Natural killer cell (primary cell): ENCODE measurements at regions not wholly inside any gene's neighbourhood (a gene's known extent, or its start where the extent isn't known, plus 50 kb on each side); places are given as distances from the start of the nearest gene placed in this dataset.

Experiments
- ATAC-seq, 3 donors: fragments of 150-1000 bp in 2 of 3; fragments of 200-7000 bp in 1 of 3; cut with Tn5 transposase; 1 replicate in 1 of 3; 2 replicates in 2 of 3; pipeline ENCODE4 v1.10.0; 2021; ENCODE audit warnings: mild to moderate bottlenecking in 2 of 3, moderate library complexity in 2 of 3
- DNase-seq, 2 donors: peaks; one replicate each; pipeline versions ENCODE4 v3.0.0 to v3.0.0-alpha.2; 2013 to 2021; ENCODE audit warnings: mixed read lengths in 1 of 2
- H3K27ac ChIP-seq: one replicate; pipeline ENCODE4 v1.5.1; 2013; ENCODE audit warnings: mild to moderate bottlenecking, low read length
- H3K27me3 ChIP-seq: one replicate; pipeline ENCODE4 v1.6.1; 2013; ENCODE audit warnings: low read length; ENCODE audit not compliant: control insufficient read depth, insufficient read depth
- H3K36me3 ChIP-seq: one replicate; pipeline ENCODE4 v1.6.1; 2013; ENCODE audit warnings: low read length; ENCODE audit not compliant: control insufficient read depth, insufficient read depth
- H3K4me1 ChIP-seq: one replicate; pipeline ENCODE4 v1.6.1; 2013; ENCODE audit warnings: low read length; ENCODE audit not compliant: control insufficient read depth, insufficient read depth
- H3K4me3 ChIP-seq: one replicate; pipeline ENCODE4 v1.5.1; 2013; ENCODE audit warnings: low read length
- H3K9me3 ChIP-seq: one replicate; pipeline ENCODE4 v1.6.1; 2013; ENCODE audit warnings: low read length; ENCODE audit not compliant: control insufficient read depth, insufficient read depth
- H3K27ac Mint-ChIP-seq, 2 donors: one replicate each; pipeline ENCODE4 v1.8.0; 2022; ENCODE audit warnings: mild to moderate bottlenecking in 2 of 2, mixed read lengths in 2 of 2, moderate library complexity in 1 of 2
- H3K27me3 Mint-ChIP-seq, 2 donors: one replicate each; pipeline ENCODE4 v1.8.0; 2022; ENCODE audit warnings: low read depth in 2 of 2, mixed read lengths in 2 of 2
- H3K36me3 Mint-ChIP-seq: one replicate; pipeline ENCODE4 v1.8.0; 2022; ENCODE audit warnings: mixed read lengths
- H3K4me1 Mint-ChIP-seq, 2 donors: one replicate each; pipeline ENCODE4 v1.8.0; 2022; ENCODE audit warnings: mixed read lengths in 2 of 2
- H3K4me3 Mint-ChIP-seq: one replicate; pipeline ENCODE4 v1.8.0; 2022; ENCODE audit warnings: mild to moderate bottlenecking, moderate library complexity, mixed read lengths
- H3K9me3 Mint-ChIP-seq, 2 donors: one replicate each; pipeline ENCODE4 v1.8.0; 2022; ENCODE audit warnings: mixed read lengths in 2 of 2
- WGBS: methylation state at CpG from one replicate; pipeline ENCODE4 v1.1.7; 2013; ENCODE audit warnings: missing lambda C conversion rate; ENCODE audit not compliant: insufficient coverage; 5-methylcytosine and 5-hydroxymethylcytosine counted together
- intact Hi-C: fragments of 100-400 bp; cut with micrococcal nuclease; formaldehyde crosslinking; loops from one replicate; pipeline ENCODE4 v1.14.2; 2022
- TF ChIP-seq, protein P1 (sequence below): fragments of 200-600 bp; IDR thresholded peaks from one replicate; pipeline ENCODE4 v1.8.0; 2022; ENCODE audit warnings: antibody characterized with exemption

DNA sequence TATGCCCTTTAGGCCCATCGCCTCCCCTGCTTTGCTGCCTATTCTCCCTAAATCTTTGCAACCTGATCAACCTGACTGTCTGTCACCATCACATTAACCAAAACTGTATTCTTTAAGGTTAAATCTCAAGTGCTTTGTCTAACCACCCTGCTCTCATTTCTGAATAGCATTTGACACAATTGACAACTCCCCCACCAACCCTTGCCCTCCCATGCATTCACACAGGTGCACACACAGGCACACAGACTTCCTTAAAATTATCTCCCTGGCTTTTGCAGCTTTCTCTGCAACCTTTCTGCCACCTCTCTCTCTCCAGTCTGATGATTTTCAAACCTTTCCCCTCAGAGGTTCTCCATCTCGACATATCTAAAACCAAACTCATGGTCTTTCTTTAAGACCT, 64.6 kb upstream of the ST8SIA3 start:
- no peak overlapping the region for H3K4me3 Mint-ChIP-seq
- H3K4me3 ChIP-seq = no peak overlapping the region
- 87% methylated on average over 2 of the region's 2 CpGs for WGBS
- TF ChIP-seq, protein P1, sequence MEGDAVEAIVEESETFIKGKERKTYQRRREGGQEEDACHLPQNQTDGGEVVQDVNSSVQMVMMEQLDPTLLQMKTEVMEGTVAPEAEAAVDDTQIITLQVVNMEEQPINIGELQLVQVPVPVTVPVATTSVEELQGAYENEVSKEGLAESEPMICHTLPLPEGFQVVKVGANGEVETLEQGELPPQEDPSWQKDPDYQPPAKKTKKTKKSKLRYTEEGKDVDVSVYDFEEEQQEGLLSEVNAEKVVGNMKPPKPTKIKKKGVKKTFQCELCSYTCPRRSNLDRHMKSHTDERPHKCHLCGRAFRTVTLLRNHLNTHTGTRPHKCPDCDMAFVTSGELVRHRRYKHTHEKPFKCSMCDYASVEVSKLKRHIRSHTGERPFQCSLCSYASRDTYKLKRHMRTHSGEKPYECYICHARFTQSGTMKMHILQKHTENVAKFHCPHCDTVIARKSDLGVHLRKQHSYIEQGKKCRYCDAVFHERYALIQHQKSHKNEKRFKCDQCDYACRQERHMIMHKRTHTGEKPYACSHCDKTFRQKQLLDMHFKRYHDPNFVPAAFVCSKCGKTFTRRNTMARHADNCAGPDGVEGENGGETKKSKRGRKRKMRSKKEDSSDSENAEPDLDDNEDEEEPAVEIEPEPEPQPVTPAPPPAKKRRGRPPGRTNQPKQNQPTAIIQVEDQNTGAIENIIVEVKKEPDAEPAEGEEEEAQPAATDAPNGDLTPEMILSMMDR = no peak
- no peak overlapping the region for H3K27ac Mint-ChIP-seq
- no peaks in the 10 kb centered on the region for H3K36me3 Mint-ChIP-seq
- peaks cover 10 to 12% of the 10 kb centered on the region in 2 donors for H3K9me3 Mint-ChIP-seq
- no peak for ATAC-seq
- H3K9me3 ChIP-seq = no peaks in the 10 kb centered on the region
- DNase-seq = no peak
- H3K4me1 Mint-ChIP-seq = no peaks in the 10 kb centered on the region
- peaks cover 0 to 5% of the 10 kb centered on the region in 2 donors for H3K27me3 Mint-ChIP-seq
- H3K4me1 ChIP-seq = no peaks in the 10 kb centered on the region
- no peaks in the 10 kb centered on the region for H3K36me3 ChIP-seq
- H3K27ac ChIP-seq = no peak overlapping the region
- intact Hi-C loops = no loop called here
- H3K27me3 ChIP-seq = no peaks in the 10 kb centered on the region

DNA sequence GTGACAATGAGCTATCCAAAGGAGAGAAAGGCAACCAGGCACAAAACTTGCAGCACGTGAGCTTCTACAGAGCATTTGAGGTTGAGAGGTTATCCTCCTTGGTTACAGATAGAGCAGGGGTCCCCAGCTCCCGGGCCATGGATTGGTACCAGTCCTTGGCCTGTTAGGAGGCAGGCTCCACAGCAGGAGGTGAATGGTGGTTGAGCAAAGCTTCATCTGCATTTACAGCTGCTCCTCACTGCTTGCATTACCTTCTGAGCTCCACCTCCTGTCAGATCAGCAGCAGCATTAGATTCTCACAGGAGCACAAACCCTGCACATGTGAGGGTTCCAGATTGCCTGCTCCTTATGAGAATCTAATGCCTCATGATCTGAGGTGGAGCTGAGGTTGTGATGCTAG, 57.8 kb upstream of the ST8SIA3 start:
- intact Hi-C loops = no loop called here
- Histone ChIP-seq H3K4me1 (no peaks in the 10 kb centered on the region), H3K27me3 (no peaks in the 10 kb centered on the region), H3K27ac (no peak overlapping the region), H3K9me3 (no peaks in the 10 kb centered on the region), H3K4me3 (no peak overlapping the region), H3K36me3 (no peaks in the 10 kb centered on the region)
- no peaks in the 10 kb centered on the region for H3K4me1 Mint-ChIP-seq
- peaks cover under 1% of the 10 kb centered on the region in 2 donors for H3K9me3 Mint-ChIP-seq
- 73% methylated on average over 2 of the region's 2 CpGs for WGBS
- no peaks in the 10 kb centered on the region for H3K36me3 Mint-ChIP-seq
- H3K27me3 Mint-ChIP-seq = no peaks in the 10 kb centered on the region
- no peak for DNase-seq
- ATAC-seq = no peak
- no peak overlapping the region for H3K27ac Mint-ChIP-seq
- TF ChIP-seq, protein P1 = no peak
- no peak overlapping the region for H3K4me3 Mint-ChIP-seq

DNA sequence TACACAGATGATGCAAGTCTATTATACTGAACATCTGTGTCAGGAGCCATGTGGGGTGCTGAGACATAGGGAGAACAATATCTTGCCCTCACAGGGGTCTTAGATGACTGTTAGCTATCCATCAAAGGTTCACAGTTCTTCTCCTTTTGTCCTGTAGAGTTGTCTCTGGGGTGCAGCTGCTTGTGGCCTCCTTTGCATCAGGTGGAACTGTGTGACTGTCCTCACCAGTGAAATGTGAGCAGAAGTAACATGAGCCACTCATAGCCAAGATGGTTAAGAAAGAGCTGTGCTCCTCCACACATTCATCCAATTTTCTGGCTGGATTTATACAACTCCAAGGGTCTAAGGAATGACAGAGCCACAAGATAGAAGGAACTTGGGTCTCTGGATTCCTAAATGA, 56.0 kb upstream of the ST8SIA3 start:
- Mint-ChIP-seq H3K4me1 (no peaks in the 10 kb centered on the region), H3K27me3 (no peaks in the 10 kb centered on the region), H3K4me3 (no peak overlapping the region), H3K36me3 (no peaks in the 10 kb centered on the region), H3K27ac (no peak overlapping the region), H3K9me3 (no peaks in the 10 kb centered on the region)
- Histone ChIP-seq H3K27me3 (no peaks in the 10 kb centered on the region), H3K9me3 (no peaks in the 10 kb centered on the region), H3K4me3 (no peak overlapping the region), H3K36me3 (no peaks in the 10 kb centered on the region), H3K4me1 (no peaks in the 10 kb centered on the region), H3K27ac (no peak overlapping the region)
- TF ChIP-seq, protein P1 = no peak
- intact Hi-C loops = no loop called here
- DNase-seq = no peak
- no peak for ATAC-seq

DNA sequence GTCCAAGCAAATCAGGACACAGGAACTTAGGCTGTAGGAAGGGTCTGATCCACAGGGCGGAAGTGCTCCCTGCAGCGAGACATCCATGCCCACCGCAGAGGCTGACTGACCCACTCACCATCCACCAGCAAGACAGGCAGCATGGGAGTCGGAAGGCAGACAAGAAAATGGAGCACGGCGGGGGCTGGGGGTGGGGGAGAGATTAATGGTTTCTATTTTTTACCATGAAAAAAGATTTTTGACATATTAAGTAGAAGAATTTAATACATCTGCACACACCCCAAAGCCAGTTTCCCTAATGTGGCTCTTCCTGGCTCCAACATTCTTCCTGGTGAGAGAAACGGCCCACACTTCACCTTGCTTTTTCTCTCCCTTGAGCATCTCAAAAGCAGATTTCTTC, 55.1 kb upstream of the ST8SIA3 start:
- H3K27ac ChIP-seq = no peak overlapping the region
- Mint-ChIP-seq H3K27me3 (no peaks in the 10 kb centered on the region), H3K4me3 (no peak overlapping the region), H3K9me3 (peaks cover 0 to 2% of the 10 kb centered on the region in 2 donors), H3K4me1 (no peaks in the 10 kb centered on the region), H3K27ac (no peak overlapping the region), H3K36me3 (no peaks in the 10 kb centered on the region)
- H3K36me3 ChIP-seq = no peaks in the 10 kb centered on the region
- intact Hi-C loops = no loop called here
- no peak for DNase-seq
- H3K27me3 ChIP-seq = no peaks in the 10 kb centered on the region
- H3K9me3 ChIP-seq = no peaks in the 10 kb centered on the region
- no peak overlapping the region for H3K4me3 ChIP-seq
- TF ChIP-seq, protein P1 = no peak
- H3K4me1 ChIP-seq = no peaks in the 10 kb centered on the region
- ATAC-seq = no peak
- WGBS = 78% methylated on average over 4 of the region's 7 CpGs
